Gastrocnemius medialis (tissue), 4 donors: ENCODE measurements at regions not wholly inside any gene's neighbourhood (a gene's known extent, or its start where the extent isn't known, plus 50 kb on each side); places are given as distances from the start of the nearest gene placed in this dataset.

Experiments used
- ATAC-seq, 2 donors: fragments of 150-250 bp; one replicate each; pipeline ENCODE4 v1.9.1; 2016
- DNase-seq, 2 donors: peaks; one replicate each; pipeline ENCODE4 v3.0.0-alpha.2; 2019
- H3K27ac ChIP-seq, 4 donors: fragments of 200-600 bp; sonication (generic); 1 replicate in 1 of 4; 2 replicates in 3 of 4; pipeline ENCODE4 v1.5.1; 2016 to 2018; ENCODE audit warnings: mild to moderate bottlenecking in 2 of 4, moderate library complexity in 1 of 4
- H3K27me3 ChIP-seq, 3 donors: fragments of 200-600 bp; sonication (generic) in 2 of 3; 1 replicate in 1 of 3; 2 replicates in 2 of 3; pipeline versions ENCODE4 v1.5.1 to v1.6.0; 2016 to 2019; ENCODE audit warnings: mild to moderate bottlenecking in 1 of 3, moderate library complexity in 1 of 3
- H3K36me3 ChIP-seq, 2 donors: fragments of 200-600 bp; sonication (generic) in 1 of 2; one replicate each; pipeline ENCODE4 v1.5.1; 2017 to 2018
- H3K4me1 ChIP-seq, 2 donors: fragments of 200-600 bp; sonication (generic) in 1 of 2; one replicate each; pipeline ENCODE4 v1.5.1; 2016 to 2017; ENCODE audit warnings: mild to moderate bottlenecking in 2 of 2
- H3K4me3 ChIP-seq, 4 donors: fragments of 200-600 bp; sonication (generic) in 3 of 4; 1 replicate in 1 of 4; 2 replicates in 3 of 4; pipeline ENCODE4 v1.5.1; 2016 to 2019; ENCODE audit warnings: mild to moderate bottlenecking in 2 of 4
- H3K9me3 ChIP-seq, 3 donors: fragments of 200-600 bp; sonication (generic) in 2 of 3; 1 replicate in 1 of 3; 2 replicates in 2 of 3; pipeline ENCODE4 v1.5.1; 2016 to 2019
- POLR2A ChIP-seq, 2 donors: fragments of 450-650 bp; IDR thresholded peaks; one replicate each; pipeline ENCODE4 v1.6.1; 2017; ENCODE audit warnings: antibody characterized with exemption in 2 of 2, mild to moderate bottlenecking in 2 of 2, moderate library complexity in 2 of 2
- in situ Hi-C, 4 donors: fragments of 200-750 bp; cut with MboI; loops; one replicate each; pipeline versions ENCODE4 v1.15.0 to v1.8.0; 2017; ENCODE audit warnings: low sequenced_read_pairs in 4 of 4
- intact Hi-C: fragments of 100-400 bp; cut with DNase I; formaldehyde crosslinking; loops from one replicate; pipeline ENCODE4 v1.15.1; 2023; ENCODE audit warnings: low total_unique reads
- TF ChIP-seq, protein P1 (sequence below), 5 experiments: fragments of 450-650 bp in 3 of 5; fragments of 200-600 bp in 2 of 5; sonication (generic) in 2 of 5; IDR thresholded peaks in 4 of 5; conservative IDR thresholded peaks in 1 of 5; 1 replicate in 4 of 5; 2 replicates in 1 of 5; pipeline ENCODE4 v1.5.1; 2016 to 2019; ENCODE audit warnings: antibody characterized with exemption in 5 of 5, mild to moderate bottlenecking in 3 of 5, moderate library complexity in 3 of 5

DNA sequence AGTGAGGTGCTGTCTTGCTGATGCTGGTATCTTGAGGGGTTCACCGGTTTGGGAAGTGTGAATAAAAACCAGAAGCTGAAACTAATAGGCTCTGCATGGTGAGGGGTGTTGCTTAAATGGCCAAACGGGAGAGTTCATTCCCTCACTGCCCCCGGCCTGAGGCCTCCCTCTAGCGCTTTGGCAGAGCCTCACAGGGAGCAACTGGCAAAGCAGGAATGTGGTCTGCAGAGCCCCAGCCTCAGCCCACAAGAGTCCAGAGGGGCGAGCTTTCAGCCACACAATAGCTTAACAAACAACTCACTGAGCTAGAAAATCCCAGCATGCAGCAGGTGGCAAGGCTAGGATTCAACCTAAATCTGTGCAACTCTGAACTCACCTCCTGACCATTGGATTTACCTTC lies 234.8 kb downstream of the MED10 start:
- Histone ChIP-seq H3K27me3 (no peaks in the 10 kb centered on the region), H3K9me3 (no peaks in the 10 kb centered on the region), H3K4me3 (no peak overlapping the region), H3K27ac (no peak overlapping the region), H3K4me1 (no peaks in the 10 kb centered on the region), H3K36me3 (no peaks in the 10 kb centered on the region)
- intact Hi-C loops: no loop called here
- no peak for TF ChIP-seq POLR2A (IDR thresholded peaks at IDR 0.05)
- TF ChIP-seq, protein P1, sequence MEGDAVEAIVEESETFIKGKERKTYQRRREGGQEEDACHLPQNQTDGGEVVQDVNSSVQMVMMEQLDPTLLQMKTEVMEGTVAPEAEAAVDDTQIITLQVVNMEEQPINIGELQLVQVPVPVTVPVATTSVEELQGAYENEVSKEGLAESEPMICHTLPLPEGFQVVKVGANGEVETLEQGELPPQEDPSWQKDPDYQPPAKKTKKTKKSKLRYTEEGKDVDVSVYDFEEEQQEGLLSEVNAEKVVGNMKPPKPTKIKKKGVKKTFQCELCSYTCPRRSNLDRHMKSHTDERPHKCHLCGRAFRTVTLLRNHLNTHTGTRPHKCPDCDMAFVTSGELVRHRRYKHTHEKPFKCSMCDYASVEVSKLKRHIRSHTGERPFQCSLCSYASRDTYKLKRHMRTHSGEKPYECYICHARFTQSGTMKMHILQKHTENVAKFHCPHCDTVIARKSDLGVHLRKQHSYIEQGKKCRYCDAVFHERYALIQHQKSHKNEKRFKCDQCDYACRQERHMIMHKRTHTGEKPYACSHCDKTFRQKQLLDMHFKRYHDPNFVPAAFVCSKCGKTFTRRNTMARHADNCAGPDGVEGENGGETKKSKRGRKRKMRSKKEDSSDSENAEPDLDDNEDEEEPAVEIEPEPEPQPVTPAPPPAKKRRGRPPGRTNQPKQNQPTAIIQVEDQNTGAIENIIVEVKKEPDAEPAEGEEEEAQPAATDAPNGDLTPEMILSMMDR (IDR thresholded peaks at IDR 0.05 in 4 of 5, conservative IDR thresholded peaks at IDR 0.05 in 1 of 5): no peak
- in situ Hi-C loops: no loop called here
- DNase-seq (no peak), ATAC-seq (no peak)

DNA sequence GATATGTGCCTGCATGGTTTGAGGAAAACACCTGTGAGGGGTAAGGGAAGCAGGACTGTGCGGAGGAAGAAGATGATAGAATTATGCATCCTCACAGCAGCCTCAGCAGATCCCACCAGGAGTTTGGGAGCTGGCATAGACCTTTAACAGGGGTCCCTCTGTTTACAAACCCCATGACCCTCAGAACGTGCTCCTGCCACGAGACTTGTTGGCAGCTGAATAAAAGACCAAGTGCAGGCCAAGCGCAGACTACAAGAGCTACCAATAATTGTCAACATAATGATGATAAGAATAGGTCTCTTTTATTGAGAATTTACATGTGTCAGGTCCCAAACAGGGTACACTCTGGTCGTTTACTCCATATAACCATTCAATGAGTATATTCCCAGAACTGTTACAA lies 236.0 kb downstream of the MED10 start:
- TF ChIP-seq, protein P1 (IDR thresholded peaks at IDR 0.05 in 4 of 5, conservative IDR thresholded peaks at IDR 0.05 in 1 of 5): no peak
- no peak for TF ChIP-seq POLR2A (IDR thresholded peaks at IDR 0.05)
- in situ Hi-C loops (no loop called here), intact Hi-C loops (no loop called here)
- H3K9me3 ChIP-seq: no peaks in the 10 kb centered on the region
- H3K27me3 ChIP-seq: no peaks in the 10 kb centered on the region
- DNase-seq (no peak), ATAC-seq (no peak)
- H3K4me3 ChIP-seq: no peak overlapping the region
- no peaks in the 10 kb centered on the region for H3K4me1 ChIP-seq
- no peaks in the 10 kb centered on the region for H3K36me3 ChIP-seq
- no peak overlapping the region for H3K27ac ChIP-seq

DNA sequence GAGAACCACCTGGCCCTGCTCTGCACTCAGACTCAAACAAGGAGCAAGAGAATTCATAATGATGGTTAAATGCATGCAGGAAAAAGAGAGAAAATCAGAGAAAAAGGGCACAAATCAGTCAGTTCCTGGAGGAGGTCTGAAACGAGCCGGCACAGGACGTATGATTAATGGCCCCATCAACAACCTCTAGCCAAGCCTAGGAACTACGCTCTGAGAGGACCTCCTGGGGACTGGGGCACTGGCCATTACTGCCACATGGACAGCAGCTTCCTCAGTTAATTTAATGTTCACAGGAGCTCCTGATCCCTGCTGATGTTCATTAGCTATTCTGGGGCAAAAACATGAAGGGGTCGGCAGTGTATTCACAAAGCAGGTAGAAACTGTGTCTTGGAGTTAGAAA lies 238.1 kb downstream of the MED10 start:
- DNase-seq: no peak
- Histone ChIP-seq H3K4me1 (no peaks in the 10 kb centered on the region), H3K4me3 (no peak overlapping the region), H3K27ac (no peak overlapping the region), H3K27me3 (no peaks in the 10 kb centered on the region), H3K9me3 (no peaks in the 10 kb centered on the region), H3K36me3 (no peaks in the 10 kb centered on the region)
- in situ Hi-C loops (no loop called here), intact Hi-C loops (no loop called here)
- no peak for ATAC-seq
- TF ChIP-seq, protein P1 (IDR thresholded peaks at IDR 0.05 in 4 of 5, conservative IDR thresholded peaks at IDR 0.05 in 1 of 5): no peak
- no peak for TF ChIP-seq POLR2A (IDR thresholded peaks at IDR 0.05)

DNA sequence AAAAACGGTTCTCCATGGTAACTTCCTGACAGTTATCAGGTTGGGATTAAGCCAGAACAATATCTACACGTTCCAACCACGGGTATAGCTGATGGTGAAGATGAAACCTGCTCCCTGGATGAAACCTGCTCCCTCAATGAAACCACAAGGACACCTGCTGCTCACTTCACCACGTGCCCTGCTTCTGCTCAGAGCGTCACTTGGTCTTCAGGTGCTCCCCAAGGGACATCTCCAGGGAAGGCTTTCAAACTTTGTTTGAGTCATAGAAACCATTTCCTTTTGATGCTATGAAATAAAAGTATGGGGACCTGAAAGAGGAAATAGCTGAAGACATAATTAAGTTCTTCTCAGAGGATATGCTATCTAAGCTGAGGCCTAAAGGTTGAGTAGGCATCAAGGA lies 242.4 kb downstream of the MED10 start:
- no peaks in the 10 kb centered on the region for H3K9me3 ChIP-seq
- in situ Hi-C loops (no loop called here), intact Hi-C loops (no loop called here)
- no peaks in the 10 kb centered on the region for H3K27me3 ChIP-seq
- no peak overlapping the region for H3K4me3 ChIP-seq
- TF ChIP-seq, protein P1 (IDR thresholded peaks at IDR 0.05 in 4 of 5, conservative IDR thresholded peaks at IDR 0.05 in 1 of 5): no peak
- no peak for TF ChIP-seq POLR2A (IDR thresholded peaks at IDR 0.05)
- ATAC-seq: no peak
- no peak overlapping the region for H3K27ac ChIP-seq
- H3K4me1 ChIP-seq: no peaks in the 10 kb centered on the region
- H3K36me3 ChIP-seq: no peaks in the 10 kb centered on the region
- no peak for DNase-seq

DNA sequence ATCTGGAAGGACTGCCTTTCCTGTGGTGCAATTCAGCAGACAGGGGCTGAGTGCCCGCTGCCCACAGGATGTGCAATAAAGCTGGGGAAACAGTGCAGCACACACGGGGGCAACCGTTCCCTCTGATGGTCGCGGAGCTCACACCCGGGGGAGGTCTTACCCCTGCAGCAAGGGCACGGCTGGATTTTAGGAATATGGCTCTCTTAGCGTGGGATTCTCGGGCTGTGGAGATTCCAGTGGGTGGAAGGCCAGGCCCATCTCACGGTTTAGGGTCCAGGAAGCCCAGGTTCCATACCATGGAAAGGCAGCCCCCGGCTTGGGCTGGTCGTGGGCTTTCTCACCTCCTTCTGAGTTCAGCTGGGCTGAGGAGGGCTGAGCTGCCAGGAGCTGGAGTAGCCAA lies 244.1 kb downstream of the MED10 start:
- Histone ChIP-seq H3K27ac (no peak overlapping the region), H3K27me3 (no peaks in the 10 kb centered on the region), H3K4me3 (no peak overlapping the region), H3K4me1 (no peaks in the 10 kb centered on the region), H3K36me3 (no peaks in the 10 kb centered on the region), H3K9me3 (no peaks in the 10 kb centered on the region)
- in situ Hi-C loops (no loop called here), intact Hi-C loops (no loop called here)
- DNase-seq (no peak), ATAC-seq (no peak)
- no peak for TF ChIP-seq POLR2A (IDR thresholded peaks at IDR 0.05)
